IMR-90 (cell line): ENCODE measurements at regions not wholly inside any gene's neighbourhood (a gene's known extent, or its start where the extent isn't known, plus 50 kb on each side); places are given as distances from the start of the nearest gene placed in this dataset.

Experiments
- ATAC-seq: fragments of 200-7000 bp; cut with Tn5 transposase; 2 replicates; pipeline ENCODE4 v1.9.1; 2020; ENCODE audit warnings: low read depth, mild to moderate bottlenecking, moderate library complexity
- BruUV-seq: library from RNA; stranded (reverse); fragments of 400-500 nt; replicated peaks from 2 replicates; lab custom pipeline; 2021; lab: Mats Ljungman, UMichigan
- CTCF ChIA-PET: fragments of 300-600 bp; formaldehyde crosslinking; extraction: SDS; loops from one replicate; lab custom pipeline; 2021; ENCODE audit warnings: antibody characterized with exemption; lab: Yijun Ruan, JAX
- POLR2A ChIA-PET: fragments of 300-600 bp; sonication (Branson Sonifier 250); formaldehyde crosslinking; loops from one replicate; lab custom pipeline; 2022; ENCODE audit warnings: antibody characterized with exemption; ENCODE audit not compliant: unreplicated experiment; lab: Charles Lee
- DNase-seq: peaks from one replicate; pipeline ENCODE4 v3.0.0; 2013
- H2AFZ ChIP-seq: replicated peaks from 2 replicates; pipeline ENCODE3; 2013; ENCODE audit warnings: low read length, mild to moderate bottlenecking; ENCODE audit not compliant: poor library complexity
- H2AK5ac ChIP-seq: 2 replicates; pipeline ENCODE4 v1.6.1; 2013; ENCODE audit warnings: low read depth, low read length, inconsistent platforms
- H2AK9ac ChIP-seq: replicated peaks from 2 replicates; pipeline ENCODE3; 2013; ENCODE audit warnings: mild to moderate bottlenecking, low read depth, low read length, moderate library complexity; ENCODE audit not compliant: poor library complexity
- H2BK120ac ChIP-seq: 2 replicates; pipeline ENCODE4 v1.6.1; 2013; ENCODE audit warnings: low read depth, low read length, inconsistent platforms
- H2BK15ac ChIP-seq: 3 replicates; pipeline ENCODE4 v1.6.1; 2013; ENCODE audit warnings: low read depth, low read length, inconsistent platforms
- H2BK20ac ChIP-seq: 2 replicates; pipeline ENCODE4 v1.6.1; 2013; ENCODE audit warnings: low read depth, mild to moderate bottlenecking, inconsistent platforms, low read length, moderate library complexity
- H2BK5ac ChIP-seq: 2 replicates; pipeline ENCODE4 v1.6.1; 2013; ENCODE audit warnings: mild to moderate bottlenecking, low read depth, low read length, inconsistent platforms; ENCODE audit not compliant: poor library complexity, severe bottlenecking
- H3K14ac ChIP-seq: replicated peaks from 2 replicates; pipeline ENCODE4 v1.6.1; 2013; ENCODE audit warnings: low read depth, low read length, inconsistent platforms
- H3K18ac ChIP-seq: 2 replicates; pipeline ENCODE4 v1.6.1; 2013; ENCODE audit warnings: low read depth, low read length, control low read depth
- H3K23ac ChIP-seq: 2 replicates; pipeline ENCODE4 v1.6.1; 2013; ENCODE audit warnings: low read depth, low read length, inconsistent platforms
- H3K27ac ChIP-seq: 2 replicates; pipeline ENCODE4 v1.5.1; 2013; ENCODE audit warnings: mild to moderate bottlenecking, control low read depth, low read length; ENCODE audit not compliant: insufficient read depth
- H3K27me3 ChIP-seq: 2 replicates; pipeline ENCODE4 v1.6.1; 2013; ENCODE audit warnings: low read length; ENCODE audit not compliant: control insufficient read depth, insufficient read depth
- H3K36me3 ChIP-seq: 2 replicates; pipeline ENCODE4 v1.6.1; 2013; ENCODE audit warnings: low read length, mixed read lengths; ENCODE audit not compliant: control insufficient read depth, insufficient read depth
- H3K4ac ChIP-seq: 2 replicates; pipeline ENCODE4 v1.6.1; 2013; ENCODE audit warnings: low read depth, low read length, inconsistent platforms
- H3K4me1 ChIP-seq: 2 replicates; pipeline ENCODE4 v1.6.1; 2013; ENCODE audit warnings: low read length, mixed read lengths; ENCODE audit not compliant: control insufficient read depth, insufficient read depth
- H3K4me2 ChIP-seq: 2 replicates; pipeline ENCODE4 v1.6.1; 2013; ENCODE audit warnings: low read depth, mild to moderate bottlenecking, control low read depth, low read length, moderate library complexity
- H3K4me3 ChIP-seq: 2 replicates; pipeline ENCODE4 v1.5.1; 2013; ENCODE audit warnings: low read depth, mild to moderate bottlenecking, control low read depth, low read length, moderate library complexity; ENCODE audit not compliant: insufficient read depth
- H3K56ac ChIP-seq: 2 replicates; pipeline ENCODE4 v1.6.1; 2013; ENCODE audit warnings: low read length, inconsistent platforms; ENCODE audit not compliant: insufficient read depth; ENCODE audit errors: extremely low read depth
- H3K79me1 ChIP-seq, 2 experiments: 2 replicates each; pipeline ENCODE4 v1.6.1; 2013; ENCODE audit warnings: low read length in 2 of 2, inconsistent platforms in 1 of 2, low read depth in 1 of 2
- H3K9ac ChIP-seq: 2 replicates; pipeline ENCODE4 v1.6.1; 2013; ENCODE audit warnings: low read depth, low read length, control low read depth
- H3K9me1 ChIP-seq: 2 replicates; pipeline ENCODE4 v1.6.1; 2013; ENCODE audit warnings: low read length, inconsistent platforms; ENCODE audit not compliant: insufficient read depth
- H3K9me3 ChIP-seq: 2 replicates; pipeline ENCODE4 v1.6.1; 2013; ENCODE audit warnings: low read length; ENCODE audit not compliant: control insufficient read depth, insufficient read depth
- H4K20me1 ChIP-seq: 2 replicates; pipeline ENCODE4 v1.6.1; 2013; ENCODE audit warnings: low read length, inconsistent platforms; ENCODE audit not compliant: insufficient read depth
- H4K5ac ChIP-seq: 2 replicates; pipeline ENCODE4 v1.6.1; 2013; ENCODE audit warnings: mild to moderate bottlenecking, low read depth, low read length, control low read depth
- H4K8ac ChIP-seq, 2 experiments: 2 replicates each; pipeline ENCODE4 v1.6.1; 2013; ENCODE audit warnings: low read depth in 2 of 2, low read length in 2 of 2, control low read depth in 1 of 2, inconsistent platforms in 1 of 2
- H4K91ac ChIP-seq: 2 replicates; pipeline ENCODE4 v1.6.1; 2013; ENCODE audit warnings: low read depth, low read length, inconsistent platforms; ENCODE audit not compliant: insufficient read depth
- BHLHE40 ChIP-seq: fragments of 150-350 bp; IDR thresholded peaks from 2 replicates; pipeline ENCODE4 v1.6.1; 2016; ENCODE audit warnings: mild to moderate bottlenecking, low read depth, low read length
- CEBPB ChIP-seq: IDR thresholded peaks from 2 replicates; pipeline ENCODE4 v1.6.1; 2012; ENCODE audit warnings: low read depth, low read length, improper control_type of control experiment
- CHD1 ChIP-seq: IDR thresholded peaks from 2 replicates; pipeline ENCODE4 v1.6.1; 2012; ENCODE audit warnings: low read depth, low read length, improper control_type of control experiment
- CTCF ChIP-seq: conservative IDR thresholded peaks from 2 replicates; pipeline ENCODE4 v1.5.1; 2012; ENCODE audit warnings: mild to moderate bottlenecking, low read depth, low read length, improper control_type of control experiment
- FOS ChIP-seq: fragments of 150-350 bp; IDR thresholded peaks from 2 replicates; pipeline ENCODE4 v1.6.1; 2016; ENCODE audit warnings: low read depth, low read length
- MAFK ChIP-seq: IDR thresholded peaks from 2 replicates; pipeline ENCODE4 v1.6.1; 2012; ENCODE audit warnings: low read depth, low read length, improper control_type of control experiment
- MAZ ChIP-seq: IDR thresholded peaks from 2 replicates; pipeline ENCODE4 v1.6.1; 2012; ENCODE audit warnings: low read depth, mild to moderate bottlenecking, low read length, improper control_type of control experiment, moderate library complexity, borderline replicate concordance
- MXI1 ChIP-seq: IDR thresholded peaks from 2 replicates; pipeline ENCODE4 v1.6.1; 2012; ENCODE audit warnings: low read depth, mild to moderate bottlenecking, low read length, moderate library complexity, borderline replicate concordance
- NFE2L2 ChIP-seq: fragments of 150-350 bp; IDR thresholded peaks from 2 replicates; pipeline ENCODE4 v1.6.1; 2016; ENCODE audit warnings: low read depth, mild to moderate bottlenecking, low read length
- POLR2A ChIP-seq: IDR thresholded peaks from 2 replicates; pipeline ENCODE4 v1.6.1; 2012; ENCODE audit warnings: mild to moderate bottlenecking, low read depth, low read length
- RAD21 ChIP-seq: IDR thresholded peaks from 2 replicates; pipeline ENCODE4 v1.6.1; 2012; ENCODE audit warnings: low read length, improper control_type of control experiment
- RCOR1 ChIP-seq: IDR thresholded peaks from 2 replicates; pipeline ENCODE4 v1.6.1; 2012; ENCODE audit warnings: mild to moderate bottlenecking, low read length, improper control_type of control experiment; ENCODE audit not compliant: insufficient replicate concordance
- RFX5 ChIP-seq: IDR thresholded peaks from 2 replicates; pipeline ENCODE4 v1.8.0; 2012; ENCODE audit warnings: low read depth, mild to moderate bottlenecking, low read length, moderate library complexity
- SMC3 ChIP-seq: fragments of 150-350 bp; IDR thresholded peaks from 2 replicates; pipeline ENCODE4 v1.6.1; 2016; ENCODE audit warnings: low read depth, mild to moderate bottlenecking, antibody characterized with exemption, low read length, moderate library complexity
- USF2 ChIP-seq: fragments of 150-350 bp; IDR thresholded peaks from 2 replicates; pipeline ENCODE4 v1.6.1; 2017; ENCODE audit warnings: mild to moderate bottlenecking, antibody characterized with exemption, low read length, low read depth
- WGBS, 2 experiments: methylation state at CpG; one replicate each; pipeline versions ENCODE4 v1.1.5 to v1.1.7; 2013; ENCODE audit warnings: missing lambda C conversion rate in 2 of 2; ENCODE audit not compliant: insufficient read length in 1 of 2; ENCODE audit errors: extremely low coverage in 2 of 2; 5-methylcytosine and 5-hydroxymethylcytosine counted together
- dilution Hi-C: fragments of 300-500 bp; cut with HindIII; formaldehyde crosslinking; loops from one replicate; pipeline ENCODE4 v1.14.3; 2018; ENCODE audit warnings: low sequenced_read_pairs; ENCODE audit not compliant: unreplicated experiment
- in situ Hi-C: fragments of 300-500 bp; cut with MboI; formaldehyde crosslinking; loops from 3 replicates; pipeline ENCODE4 v1.14.3; 2019; ENCODE audit warnings: low sequenced_read_pairs, inconsistent platforms, mixed read lengths
- intact Hi-C: fragments of 100-400 bp; cut with micrococcal nuclease; formaldehyde crosslinking; loops from 2 replicates; pipeline ENCODE4 v1.10.0; 2022
- TF ChIP-seq, protein P1 (sequence below): fragments of 150-350 bp; IDR thresholded peaks from 2 replicates; pipeline ENCODE4 v1.6.1; 2016; ENCODE audit warnings: low read depth, mild to moderate bottlenecking, low read length, moderate library complexity, borderline replicate concordance

- Histone ChIP-seq H3K79me1 (no peaks in the 10 kb centered on the region), H4K8ac (no peak overlapping the region), H2BK5ac (no peak overlapping the region), H2AK9ac (no peak overlapping the region), H3K18ac (no peak overlapping the region), H2AFZ (no peak overlapping the region), H4K5ac (no peak overlapping the region), H3K4me1 (no peaks in the 10 kb centered on the region), H3K23ac (no peak overlapping the region), H3K4ac (no peak overlapping the region), H2BK15ac (no peak overlapping the region), H3K9me3 (peaks cover 9% of the 10 kb centered on the region), H3K36me3 (no peaks in the 10 kb centered on the region), H2BK20ac (no peak overlapping the region), H4K91ac (no peak overlapping the region), H2BK120ac (no peak overlapping the region), H3K27me3 (no peaks in the 10 kb centered on the region), H3K9me1 (no peaks in the 10 kb centered on the region), H3K27ac (no peak overlapping the region), H4K20me1 (no peaks in the 10 kb centered on the region), H3K56ac (no peak overlapping the region), H3K9ac (no peak overlapping the region), H3K14ac (no peak overlapping the region), H3K4me2 (no peak overlapping the region), H3K4me3 (no peak overlapping the region), H2AK5ac (no peak overlapping the region)
- intact Hi-C loops (no loop called here), in situ Hi-C loops (no loop called here), dilution Hi-C loops (no loop called here)
- no peak for DNase-seq
- WGBS, 2 experiments = no CpG with 5 or more reads among the region's 5 CpGs
- POLR2A ChIA-PET = no interaction called here
- BruUV-seq = no TSS peak
- ATAC-seq = no peak
- TF ChIP-seq FOS (no peak), BHLHE40 (no peak), CTCF (no peak), RAD21 (no peak), NFE2L2 (no peak), MXI1 (no peak), RFX5 (no peak), USF2 (no peak), CHD1 (no peak), POLR2A (no peak), MAZ (no peak), CEBPB (no peak), RCOR1 (no peak), MAFK (no peak), SMC3 (no peak)
- TF ChIP-seq, protein P1, sequence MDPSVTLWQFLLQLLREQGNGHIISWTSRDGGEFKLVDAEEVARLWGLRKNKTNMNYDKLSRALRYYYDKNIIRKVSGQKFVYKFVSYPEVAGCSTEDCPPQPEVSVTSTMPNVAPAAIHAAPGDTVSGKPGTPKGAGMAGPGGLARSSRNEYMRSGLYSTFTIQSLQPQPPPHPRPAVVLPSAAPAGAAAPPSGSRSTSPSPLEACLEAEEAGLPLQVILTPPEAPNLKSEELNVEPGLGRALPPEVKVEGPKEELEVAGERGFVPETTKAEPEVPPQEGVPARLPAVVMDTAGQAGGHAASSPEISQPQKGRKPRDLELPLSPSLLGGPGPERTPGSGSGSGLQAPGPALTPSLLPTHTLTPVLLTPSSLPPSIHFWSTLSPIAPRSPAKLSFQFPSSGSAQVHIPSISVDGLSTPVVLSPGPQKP = no peak
- CTCF ChIA-PET = no interaction called here
Observed at GRCh38 chr6:104322841-104323240, 536.9 kb downstream of the HACE1 start.
